ENCODE measurements at regions not wholly inside any gene's neighbourhood (a gene's known extent, or its start where the extent isn't known, plus 50 kb on each side); places are given as distances from the start of the nearest gene placed in this dataset.
A peak's percentile ranks its signal among the peaks of the same experiment; 100 is the strongest.

GRCh38 chr3:152157337-152157736, 111.4 kb upstream of the MBNL1 start:
- DNase-seq, result no peak

GRCh38 chr3:152159328-152159727, 109.4 kb upstream of the MBNL1 start:
- DNase-seq, result peak; percentile 97

GRCh38 chr3:152160350-152161011, 108.2 kb upstream of the MBNL1 start:
- DNase-seq, result no peak

- DNase-seq, result peak; percentile 31
Measured at GRCh38 chr3:152172460-152172859, 96.3 kb upstream of the MBNL1 start.

GRCh38 chr3:152173627-152174026, 95.1 kb upstream of the MBNL1 start:
- no peak for DNase-seq

GRCh38 chr3:152174876-152175527, 93.7 kb upstream of the MBNL1 start:
- peak; percentile 49 for DNase-seq

- DNase-seq, result peak; percentile 95
Measured at GRCh38 chr3:152175528-152175889, 93.2 kb upstream of the MBNL1 start.

GRCh38 chr3:152176241-152176640, 92.5 kb upstream of the MBNL1 start:
- DNase-seq, result peak; percentile 54

- no peak for DNase-seq
Measured at GRCh38 chr3:152176998-152177397, 91.7 kb upstream of the MBNL1 start.

- DNase-seq, result no peak
Measured at GRCh38 chr3:152177757-152178156, 91.0 kb upstream of the MBNL1 start.

- DNase-seq, result peak; percentile 47
Measured at GRCh38 chr3:152183473-152183872, 85.3 kb upstream of the MBNL1 start.

- no peak for DNase-seq
Measured at GRCh38 chr3:152184971-152185686, 83.6 kb upstream of the MBNL1 start.

- no peak for DNase-seq
Measured at GRCh38 chr3:152185891-152186630, 82.7 kb upstream of the MBNL1 start.

GRCh38 chr3:152190636-152191183, 78.0 kb upstream of the MBNL1 start:
- DNase-seq, result no peak

- no peak for DNase-seq
Measured at GRCh38 chr3:152192050-152192449, 76.7 kb upstream of the MBNL1 start.

- no peak for DNase-seq
Measured at GRCh38 chr3:152192936-152193672, 75.6 kb upstream of the MBNL1 start.

- DNase-seq, result no peak
Measured at GRCh38 chr3:152193673-152194267, 75.0 kb upstream of the MBNL1 start.

- DNase-seq, result no peak
Measured at GRCh38 chr3:152195206-152195605, 73.5 kb upstream of the MBNL1 start.

GRCh38 chr3:152196782-152197181, 71.9 kb upstream of the MBNL1 start:
- DNase-seq, result no peak

GRCh38 chr3:152197451-152197850, 71.3 kb upstream of the MBNL1 start:
- DNase-seq, result peak; percentile 76

- no peak for DNase-seq
Measured at GRCh38 chr3:152197937-152198336, 70.8 kb upstream of the MBNL1 start.

- DNase-seq, result no peak
Measured at GRCh38 chr3:152198665-152199064, 70.1 kb upstream of the MBNL1 start.

Data from HCEC 1CT (cell line).